CD4-positive, alpha-beta T cell treated with Interleukin-15 for 4 hours (primary cell): ENCODE measurements at regions not wholly inside any gene's neighbourhood (a gene's known extent, or its start where the extent isn't known, plus 50 kb on each side); places are given as distances from the start of the nearest gene placed in this dataset.

ENCODE experiments used
- DNase-seq: peaks from one replicate; pipeline ENCODE4 v3.0.0-alpha.2; 2020; ENCODE audit warnings: low spot score

DNA sequence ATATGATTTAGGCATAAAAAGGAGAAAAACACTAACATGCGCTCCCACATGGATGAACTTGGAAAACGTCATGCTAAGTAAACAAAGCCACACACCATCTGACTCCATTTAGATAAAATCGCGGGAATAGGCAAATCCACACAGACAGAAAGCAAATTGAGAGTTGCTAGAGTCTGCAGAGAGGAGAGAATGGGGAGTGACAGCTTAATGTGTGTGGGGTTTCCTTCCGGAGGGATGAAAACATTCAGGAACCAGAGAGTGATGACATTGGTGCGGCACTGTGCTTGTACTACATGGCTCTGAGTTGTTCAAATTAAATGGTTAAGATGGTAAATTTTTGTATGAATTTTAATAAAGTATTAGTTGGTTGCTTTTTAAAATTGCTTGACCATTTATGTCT is 482.9 kb upstream of the AKR1E2 start:
- no peak for DNase-seq

DNA sequence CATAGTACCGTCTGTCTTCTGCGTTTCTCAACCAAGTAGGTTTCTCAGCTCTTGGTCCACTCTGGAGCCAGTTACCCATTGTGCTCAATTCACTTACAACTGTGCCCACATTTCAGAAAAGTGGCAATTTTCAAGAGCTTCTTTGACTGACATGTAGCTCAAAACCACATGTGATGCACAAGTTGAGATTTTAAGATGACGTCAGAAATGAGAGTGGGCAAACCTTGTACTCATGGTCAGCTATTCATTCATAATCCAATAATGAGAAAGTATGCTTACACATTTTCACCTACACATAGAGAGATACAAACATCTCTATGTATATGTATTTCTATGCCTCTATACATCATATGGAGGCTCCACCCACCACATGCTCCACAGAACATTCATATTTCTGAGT is 487.2 kb upstream of the AKR1E2 start:
- DNase-seq = no peak

DNA sequence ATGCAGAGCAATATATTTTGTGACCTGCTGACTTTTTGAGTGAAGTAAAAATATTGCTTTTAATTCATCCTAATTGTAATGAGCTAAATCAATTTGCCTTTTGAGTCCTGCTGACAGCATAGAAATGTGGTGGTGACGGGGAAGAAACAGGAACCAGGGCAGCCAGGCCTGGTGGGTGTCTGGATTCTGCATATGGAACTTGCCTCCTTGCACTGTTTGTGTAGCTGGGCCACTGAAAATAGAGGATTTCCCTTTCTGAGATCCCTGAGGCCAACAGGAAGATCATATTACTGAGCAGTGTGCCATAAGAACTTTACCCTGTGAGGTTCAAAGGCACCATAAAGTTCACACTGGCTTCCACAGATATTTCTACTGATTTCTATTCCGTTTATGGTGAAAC is 488.4 kb upstream of the AKR1E2 start:
- DNase-seq = no peak

DNA sequence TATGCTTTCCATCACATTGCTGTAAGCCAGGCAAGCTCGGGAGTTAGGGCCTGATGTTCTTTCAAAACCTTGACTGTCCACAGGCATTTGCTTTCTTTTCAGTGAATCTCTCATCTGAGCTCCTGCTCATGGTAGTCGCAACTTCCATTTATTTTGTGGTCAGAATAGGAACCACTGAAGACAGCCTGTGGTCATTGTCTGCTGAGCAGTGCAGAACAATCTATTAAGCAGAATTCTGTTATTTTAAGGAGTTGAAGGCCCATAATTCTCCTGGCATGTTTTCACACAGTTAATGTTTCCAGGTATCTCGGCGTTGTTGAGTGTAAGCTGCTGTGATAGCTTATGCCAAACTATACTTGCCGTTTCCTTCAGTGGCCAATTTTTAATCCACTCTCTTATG is 491.1 kb upstream of the AKR1E2 start:
- DNase-seq = no peak

DNA sequence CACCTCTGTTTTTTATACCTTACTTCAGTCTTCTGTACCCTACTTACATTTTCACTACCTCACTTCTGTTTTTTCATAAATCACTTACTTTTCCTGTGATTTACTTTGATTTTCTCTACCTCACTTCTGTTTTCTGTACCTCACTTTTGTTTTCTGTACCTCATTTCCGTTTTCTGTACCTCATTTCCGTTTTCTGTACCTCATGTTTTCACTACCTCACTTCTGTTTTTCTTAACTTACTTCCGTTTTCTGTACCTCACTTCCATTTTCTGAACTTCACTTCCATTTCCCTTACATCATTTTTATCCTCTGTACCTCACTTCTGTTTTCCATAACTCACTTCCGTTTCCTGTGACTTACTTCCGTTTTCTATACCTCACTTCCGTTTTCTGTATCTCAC is 492.0 kb upstream of the AKR1E2 start:
- no peak for DNase-seq

DNA sequence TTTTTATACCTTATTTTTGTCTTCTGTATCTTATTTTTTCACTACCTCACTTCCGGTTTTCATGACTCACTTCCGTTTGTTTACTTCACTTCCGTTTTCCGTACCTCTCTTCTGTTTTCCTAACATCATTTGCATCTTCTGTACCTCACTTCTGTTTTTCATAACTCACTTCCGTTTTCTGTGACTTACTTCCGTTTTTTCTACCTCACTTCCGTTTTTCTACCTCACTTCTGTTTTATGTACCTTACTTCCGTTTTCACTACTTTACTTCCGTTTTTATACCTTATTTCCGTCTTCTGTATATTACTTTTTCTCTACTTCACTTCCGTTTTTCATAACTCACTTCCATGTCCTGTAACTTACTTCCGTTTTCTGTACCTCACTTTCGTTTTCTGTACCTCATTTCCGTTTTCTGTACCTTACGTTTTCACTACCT is 492.5 kb upstream of the AKR1E2 start:
- no peak for DNase-seq

DNA sequence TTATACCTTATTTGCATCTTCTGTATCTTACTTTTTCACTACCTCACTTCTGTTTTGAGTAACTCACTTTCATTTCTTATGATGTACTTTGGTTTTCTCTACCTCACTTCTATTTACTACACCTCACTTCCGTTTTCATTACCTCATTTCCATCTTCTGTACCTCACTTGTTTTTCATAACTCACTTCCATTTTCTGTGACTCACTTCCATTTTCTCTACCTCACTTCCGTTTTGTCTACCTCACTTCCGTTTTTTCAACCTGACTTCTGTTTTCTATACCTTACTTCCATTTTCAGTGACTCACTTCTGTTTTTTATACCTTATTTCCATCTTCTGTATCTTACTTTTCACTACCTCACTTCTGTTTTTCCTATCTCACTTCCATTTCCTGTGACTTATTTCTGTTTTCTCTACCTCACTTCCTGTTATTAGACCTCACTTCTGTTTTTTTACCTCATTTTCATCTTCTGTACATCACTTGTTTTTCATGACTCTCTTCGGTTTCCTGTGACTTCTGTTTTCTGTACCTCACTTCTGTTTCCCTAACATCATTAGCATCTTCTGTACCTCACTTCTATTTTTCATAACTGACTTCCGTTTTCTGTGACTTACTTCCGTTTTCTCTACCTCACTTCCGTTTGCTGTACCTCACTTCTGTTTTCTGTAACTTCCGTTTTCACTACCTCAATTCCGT is 493.1 kb upstream of the AKR1E2 start:
- no peak for DNase-seq

DNA sequence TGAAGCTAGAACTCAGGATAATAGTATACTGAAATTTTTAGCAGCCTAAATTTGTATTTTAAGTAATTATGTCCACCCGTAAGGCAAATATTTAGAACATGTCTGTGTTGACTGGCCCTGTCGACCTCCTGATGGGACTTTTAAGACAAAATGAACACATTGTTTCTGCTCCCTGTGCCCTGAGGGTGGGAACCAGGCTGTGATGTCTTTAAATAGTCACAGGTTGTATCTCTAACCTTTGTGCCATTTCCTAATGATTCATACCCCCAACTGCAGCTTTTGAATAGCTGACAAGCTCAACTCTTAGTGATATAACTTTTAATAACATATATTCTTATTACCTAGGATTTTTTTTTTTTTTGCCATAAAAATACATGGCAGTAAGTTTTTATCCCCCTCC is 494.9 kb upstream of the AKR1E2 start:
- no peak for DNase-seq

DNA sequence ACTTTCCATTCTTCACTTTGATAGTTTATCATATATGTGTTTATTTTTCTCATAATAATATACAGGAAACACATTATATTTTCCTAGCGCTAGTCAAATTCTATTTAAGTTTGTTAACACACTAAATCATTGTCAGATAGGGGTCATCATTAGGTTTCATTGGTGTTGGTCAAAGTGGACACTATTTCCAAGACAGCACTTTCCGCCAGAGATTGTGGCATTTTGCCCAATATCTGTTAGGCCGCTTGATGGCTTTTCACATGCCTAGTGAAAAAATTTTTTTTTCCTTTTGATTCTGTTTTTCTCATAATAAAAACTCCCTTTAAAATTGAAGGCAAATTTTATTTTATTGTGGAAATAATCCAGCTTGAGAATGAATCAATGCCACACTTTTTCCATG is 495.4 kb upstream of the AKR1E2 start:
- no peak for DNase-seq

DNA sequence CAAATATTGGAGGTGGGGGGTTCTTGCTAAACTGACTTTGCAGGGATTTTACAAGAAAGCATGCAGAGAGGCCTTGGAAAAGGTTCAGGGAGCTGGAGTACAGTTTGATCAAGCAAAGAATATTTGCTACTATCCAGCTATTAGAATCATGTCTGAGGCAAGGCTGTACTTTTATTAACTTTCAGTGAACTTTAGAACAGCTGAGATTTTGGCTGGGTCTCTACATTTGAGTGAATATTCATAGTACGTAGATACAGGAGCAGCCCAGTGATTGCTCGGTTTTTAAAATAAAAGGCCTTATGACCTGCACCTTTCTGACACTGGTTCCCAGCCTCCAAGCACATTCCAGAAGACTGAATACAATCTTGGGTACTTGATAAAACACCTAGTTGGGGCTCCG is 496.8 kb upstream of the AKR1E2 start:
- DNase-seq = no peak

DNA sequence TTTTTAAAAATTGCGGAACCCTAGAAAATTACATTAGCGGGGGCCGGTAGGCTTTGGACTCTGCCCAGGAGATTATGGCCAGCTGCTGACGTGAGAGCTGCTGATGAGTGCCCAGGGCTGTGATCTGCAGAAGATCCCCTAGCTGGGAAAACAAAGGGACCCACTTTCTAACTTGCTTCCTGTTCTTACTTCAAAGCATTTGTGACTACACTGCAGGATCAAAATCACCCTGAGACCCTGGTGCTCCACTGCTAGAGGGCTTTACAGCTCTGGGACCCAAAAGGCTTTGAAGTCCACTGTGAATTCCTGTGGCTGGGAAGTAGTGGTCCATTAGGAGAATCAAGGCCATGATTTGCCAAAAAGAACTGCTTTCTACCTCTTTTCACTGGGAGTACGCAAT is 499.4 kb upstream of the AKR1E2 start:
- no peak for DNase-seq

DNA sequence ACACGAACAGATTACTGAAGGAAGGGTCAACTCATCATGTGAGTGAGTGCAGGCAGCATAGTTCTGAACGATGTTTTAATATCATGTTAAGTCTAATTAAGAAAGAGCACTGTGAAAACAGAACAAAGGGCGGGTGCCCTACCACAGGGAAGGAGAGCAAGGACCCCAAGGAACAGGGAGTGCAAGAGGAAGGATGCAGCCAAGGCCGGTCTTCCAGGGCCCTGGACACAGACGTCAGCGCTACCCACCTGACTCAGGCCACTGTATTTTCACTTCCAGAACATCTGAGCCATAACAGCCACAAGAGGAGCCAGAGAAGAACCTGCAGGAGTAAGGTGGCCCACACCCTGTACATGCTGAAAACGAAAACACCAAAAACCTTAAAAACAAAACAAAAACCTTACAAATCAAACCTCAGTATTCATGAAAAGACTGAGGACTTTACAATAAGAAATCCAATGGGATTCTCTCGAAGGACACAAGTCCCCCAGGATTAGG is 506.1 kb upstream of the AKR1E2 start:
- DNase-seq = no peak

DNA sequence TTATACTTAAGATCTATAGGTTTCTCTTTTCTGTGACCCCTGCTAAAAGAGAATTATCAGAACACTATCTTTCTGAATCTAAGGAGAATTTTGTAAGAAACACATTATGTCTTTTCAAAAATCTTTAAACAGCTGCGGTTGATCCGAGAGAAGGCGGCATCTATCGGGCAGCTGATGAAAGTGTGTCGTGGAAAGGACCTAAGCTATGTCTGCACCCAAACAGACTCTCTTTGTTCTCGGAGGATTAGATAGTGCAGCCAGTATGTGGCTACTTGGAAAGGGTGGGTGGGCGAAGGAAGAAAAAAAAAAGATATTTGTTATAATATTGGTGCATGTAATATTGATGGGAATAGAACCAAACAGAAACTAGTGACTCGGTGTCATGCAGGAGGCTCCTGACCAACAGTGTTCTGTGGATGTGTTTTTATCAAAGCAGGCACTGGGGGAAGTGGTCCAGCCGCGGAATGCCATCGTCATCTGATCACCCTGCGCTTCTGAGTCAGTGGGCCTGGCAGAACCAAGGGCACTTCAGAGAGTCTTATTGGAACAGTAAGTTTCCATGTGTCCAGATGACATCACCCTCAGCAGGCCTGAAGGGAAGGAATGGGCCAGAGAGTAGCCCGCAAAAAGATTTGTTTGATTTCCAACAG is 509.7 kb upstream of the AKR1E2 start:
- DNase-seq = no peak

DNA sequence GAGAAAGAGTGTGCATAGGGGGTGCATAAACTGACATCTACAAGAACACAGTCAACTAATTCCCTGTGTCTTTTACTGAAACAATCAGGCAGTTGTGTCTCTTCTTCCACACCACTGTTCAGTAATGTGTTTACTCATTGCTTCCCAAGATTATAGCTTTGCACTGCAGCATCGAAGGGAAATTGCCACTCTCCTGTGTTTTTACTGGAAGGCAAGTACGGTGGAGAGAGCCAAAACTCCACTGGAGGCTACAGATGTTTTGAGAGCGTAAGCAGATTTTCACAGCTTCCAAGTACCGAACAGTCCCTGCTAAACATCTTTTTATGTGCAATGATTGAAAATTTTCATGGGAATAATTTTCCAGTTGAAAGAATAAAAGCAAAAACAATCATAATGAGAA is 510.5 kb upstream of the AKR1E2 start:
- no peak for DNase-seq

DNA sequence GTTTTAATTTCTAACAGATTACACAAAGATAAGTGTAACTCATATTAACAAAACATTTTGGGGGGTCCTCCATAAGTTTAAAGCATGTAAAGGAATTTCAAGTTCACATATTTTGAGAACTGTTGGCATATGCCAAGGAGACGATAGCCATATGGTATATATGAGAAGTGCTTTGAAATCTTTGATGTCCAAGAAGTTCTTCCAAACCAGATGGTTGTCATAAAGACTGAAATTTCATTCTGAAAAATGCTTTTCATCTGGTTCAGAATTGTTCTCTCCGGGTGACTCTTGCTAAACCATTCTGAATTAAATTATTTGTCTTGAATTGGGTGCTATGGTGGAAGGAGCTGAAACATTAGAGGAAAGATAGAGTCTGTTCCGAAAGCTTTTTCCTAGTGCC is 513.0 kb upstream of the AKR1E2 start:
- DNase-seq = no peak

DNA sequence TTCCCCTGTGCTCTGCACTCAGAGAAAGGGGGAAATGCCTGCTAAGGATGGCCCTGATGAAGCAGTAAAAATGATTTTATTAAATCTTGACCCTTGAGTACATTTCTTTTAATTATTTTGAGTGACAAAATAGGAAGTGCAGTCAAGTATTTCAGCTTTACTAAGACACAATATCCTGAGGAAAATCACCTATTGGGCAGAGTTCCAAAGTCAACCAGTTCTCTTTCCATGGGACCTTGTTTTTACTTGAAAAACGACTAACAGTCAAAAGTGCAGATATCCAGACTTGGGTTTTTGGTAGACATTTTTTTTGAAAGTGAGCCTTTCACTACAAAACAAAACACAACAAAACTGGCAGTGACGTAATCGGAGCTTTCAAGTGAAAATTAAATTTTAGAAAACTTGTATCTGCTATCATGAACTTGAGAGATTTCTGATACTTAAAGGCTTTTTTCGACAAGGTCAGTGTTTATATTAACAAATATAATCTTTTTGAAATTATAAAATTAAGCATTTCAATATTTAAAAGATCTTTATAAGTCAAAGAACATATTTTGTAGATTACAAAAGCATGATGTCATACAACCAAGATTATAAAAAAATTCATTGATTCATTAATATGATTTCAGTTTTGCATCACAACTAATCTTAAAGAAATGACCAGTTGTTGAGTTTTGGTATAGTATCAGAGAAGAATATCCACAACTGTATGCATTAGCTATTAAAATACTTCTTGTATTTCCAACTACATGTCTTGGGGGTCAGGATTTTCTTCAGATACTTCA is 513.8 kb upstream of the AKR1E2 start:
- no peak for DNase-seq

DNA sequence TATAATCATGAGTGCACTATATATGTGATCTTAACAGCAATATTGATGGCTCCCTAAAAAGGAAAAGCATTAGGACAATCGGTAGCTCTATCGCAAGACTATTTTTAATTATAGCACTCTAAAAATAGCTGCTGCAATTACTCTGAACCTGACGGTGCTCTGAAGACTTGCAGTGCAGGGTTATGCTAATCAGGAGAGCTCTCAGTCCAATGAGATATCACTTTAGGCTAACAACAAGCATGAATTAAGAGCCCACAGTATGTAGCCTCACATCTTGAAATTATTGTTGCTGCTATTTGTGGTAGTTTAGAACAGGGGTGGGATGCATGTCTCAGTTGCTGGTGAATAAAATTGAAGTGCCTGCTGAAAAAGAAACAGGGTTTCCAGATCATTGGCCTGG is 515.8 kb upstream of the AKR1E2 start:
- no peak for DNase-seq

DNA sequence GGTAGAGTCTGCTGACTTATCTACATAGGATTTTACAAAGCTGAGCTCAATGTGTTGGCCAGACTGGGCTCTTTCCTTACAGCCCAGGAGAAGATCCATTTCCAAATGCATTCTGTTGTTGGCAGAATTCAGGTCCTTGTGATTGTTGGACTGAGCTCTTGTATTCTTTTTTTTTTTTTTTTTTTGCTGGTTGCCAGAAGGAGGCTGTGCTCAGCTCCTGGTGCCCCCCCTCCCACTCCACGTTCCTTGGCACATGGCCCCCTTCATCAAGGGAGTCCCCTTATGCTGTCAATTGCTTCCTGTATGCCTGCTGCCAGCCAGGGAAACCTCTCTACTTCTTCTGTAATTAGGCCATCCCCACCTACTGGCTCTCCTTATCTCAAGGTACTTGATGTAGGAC is 518.1 kb upstream of the AKR1E2 start:
- DNase-seq = no peak

DNA sequence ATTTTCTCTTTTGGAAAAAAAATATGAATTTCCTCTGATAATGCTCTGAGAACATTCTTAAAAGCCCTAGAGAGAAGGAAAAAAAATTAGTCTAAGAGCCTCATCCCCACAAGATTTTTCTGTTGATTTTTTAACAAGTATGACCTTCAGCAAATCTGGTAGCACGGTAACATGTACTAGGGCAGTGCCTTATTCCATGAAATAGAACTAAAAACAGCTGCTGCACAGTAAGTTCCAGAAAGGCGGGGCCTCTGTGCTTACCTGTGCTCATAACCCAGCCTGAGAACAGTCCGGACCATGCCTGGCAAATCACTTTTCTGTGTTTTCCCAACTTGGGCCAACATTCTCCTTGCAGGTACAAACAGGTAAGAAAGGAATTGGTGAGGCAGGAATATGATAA is 519.1 kb upstream of the AKR1E2 start:
- DNase-seq = no peak

DNA sequence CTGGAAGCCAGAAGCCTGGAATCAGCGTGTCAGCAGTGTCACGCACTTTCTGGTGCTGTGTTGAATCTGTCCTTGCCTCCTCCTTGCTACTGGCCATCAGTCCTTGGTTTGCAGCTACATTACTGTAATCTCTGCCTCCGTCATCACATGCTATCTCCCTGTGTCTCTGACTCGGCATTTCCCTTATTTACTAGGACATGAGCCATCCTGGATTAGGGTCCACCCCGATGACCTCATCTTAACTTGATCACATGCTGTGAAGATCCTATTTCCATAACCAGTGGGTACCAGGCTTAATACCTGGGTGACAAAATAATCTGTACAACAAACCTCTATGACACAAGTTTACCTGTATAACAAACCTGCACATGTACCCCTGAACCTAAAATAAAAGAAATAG is 518.0 kb upstream of the KLF6 start:
- no peak for DNase-seq

DNA sequence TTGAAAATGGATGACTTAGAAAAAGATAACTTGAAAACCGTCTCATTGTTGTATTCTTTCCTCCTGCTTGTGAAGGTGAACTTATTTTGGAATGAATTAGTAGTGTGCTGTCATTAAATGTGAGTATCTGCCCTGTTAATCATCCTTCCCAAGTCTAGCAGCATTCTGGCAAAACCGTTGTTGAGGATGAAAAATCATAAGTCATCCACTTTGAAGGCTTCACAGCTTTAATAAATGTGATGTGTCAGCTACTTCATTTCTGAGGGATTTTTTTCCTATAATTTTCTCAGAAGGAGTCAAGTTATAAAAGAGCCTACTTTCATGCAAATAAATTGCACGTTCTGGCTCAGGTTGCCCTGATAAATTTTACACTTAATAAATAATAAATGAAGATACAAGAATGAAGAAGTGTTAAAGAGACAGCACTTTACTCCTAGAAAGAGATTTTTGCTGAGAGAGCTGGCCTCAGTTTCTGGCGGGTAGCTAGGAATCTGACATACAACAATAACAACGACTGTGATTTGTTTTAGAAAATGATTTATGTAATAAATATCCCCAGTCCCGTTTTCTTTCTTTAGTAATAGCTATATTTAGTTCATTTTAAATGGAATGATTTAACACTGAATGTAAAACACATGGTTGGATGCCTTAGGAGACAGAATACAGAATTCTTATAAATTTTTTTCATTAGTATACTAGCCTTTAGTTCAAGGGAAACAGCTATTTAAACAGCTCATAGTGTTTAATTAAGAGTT is 516.5 kb upstream of the KLF6 start:
- no peak for DNase-seq

DNA sequence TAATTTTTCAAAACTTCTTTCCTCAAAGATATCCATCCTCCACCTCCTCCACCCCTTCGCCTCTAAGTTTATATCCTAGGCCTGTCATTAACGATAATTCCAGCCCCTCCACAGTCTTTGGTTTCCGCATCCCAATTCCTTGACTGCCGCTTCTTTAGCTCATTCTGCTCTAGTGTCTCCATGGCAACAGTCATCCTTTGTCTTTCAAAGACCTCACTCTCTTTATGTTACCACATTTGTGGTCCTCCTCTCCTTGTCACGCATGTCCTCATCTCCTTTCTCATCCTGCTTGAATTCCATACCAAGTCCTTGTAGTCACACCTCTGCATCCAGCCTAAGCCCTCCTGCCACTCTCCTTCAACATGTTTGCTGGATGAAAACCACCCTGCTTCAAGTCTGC is 511.2 kb upstream of the KLF6 start:
- no peak for DNase-seq
